WTC11 (cell line): ENCODE measurements at regions not wholly inside any gene's neighbourhood (a gene's known extent, or its start where the extent isn't known, plus 50 kb on each side); places are given as distances from the start of the nearest gene placed in this dataset.

Experiments
- ATAC-seq: fragments of 200-7000 bp; cut with Tn5 transposase; 2 replicates; pipeline ENCODE4 v1.10.0; 2021; ENCODE audit warnings: mild to moderate bottlenecking, moderate library complexity
- CTCF ChIA-PET: fragments of 300-600 bp; sonication (Branson Sonifier 250); formaldehyde crosslinking; loops from one replicate; lab custom pipeline; 2021; ENCODE audit warnings: antibody characterized with exemption; lab: Charles Lee
- POLR2A ChIA-PET: fragments of 350-600 bp; sonication (Branson Sonifier 250); formaldehyde crosslinking; loops from one replicate; lab custom pipeline; 2021; ENCODE audit warnings: antibody characterized with exemption; lab: Charles Lee
- DNase-seq: peaks from one replicate; pipeline ENCODE4 v3.0.0; 2021; ENCODE audit warnings: low spot score
- H3K27ac Mint-ChIP-seq: 2 replicates; pipeline ENCODE4 v1.8.0; 2021; ENCODE audit warnings: mixed read lengths
- H3K27me3 Mint-ChIP-seq: 2 replicates; pipeline ENCODE4 v1.8.0; 2021; ENCODE audit warnings: low read depth, mild to moderate bottlenecking, moderate library complexity, mixed read lengths
- H3K36me3 Mint-ChIP-seq: 2 replicates; pipeline ENCODE4 v1.8.0; 2021; ENCODE audit warnings: mixed read lengths
- H3K4me1 Mint-ChIP-seq: 2 replicates; pipeline ENCODE4 v1.8.0; 2022; ENCODE audit warnings: mixed read lengths
- H3K4me3 Mint-ChIP-seq: 2 replicates; pipeline ENCODE4 v1.8.0; 2021; ENCODE audit warnings: mild to moderate bottlenecking, moderate library complexity, mixed read lengths
- H3K9me3 Mint-ChIP-seq: 2 replicates; pipeline ENCODE4 v1.8.0; 2021; ENCODE audit warnings: mixed read lengths
- ATF6 ChIP-seq: sonication (generic); formaldehyde crosslinking; IDR thresholded peaks from 2 replicates; pipeline ENCODE4 v1.8.1; 2023; ENCODE audit warnings: mild to moderate bottlenecking, missing genetic modification reagents
- CREB1 ChIP-seq: sonication (generic); formaldehyde crosslinking; IDR thresholded peaks from 2 replicates; pipeline ENCODE4 v1.8.0; 2023; ENCODE audit warnings: mild to moderate bottlenecking, missing genetic modification reagents
- EMX1 ChIP-seq: fragments of 250-450 bp; sonication (Bioruptor Pico); IDR thresholded peaks from 2 replicates; pipeline ENCODE4 v1.8.0; 2021; ENCODE audit warnings: mild to moderate bottlenecking
- ERG ChIP-seq: fragments of 250-450 bp; sonication (Bioruptor Pico); IDR thresholded peaks from 2 replicates; pipeline ENCODE4 v1.8.0; 2021; ENCODE audit warnings: mild to moderate bottlenecking
- FOXK1 ChIP-seq: sonication (generic); formaldehyde crosslinking; IDR thresholded peaks from 2 replicates; pipeline ENCODE4 v1.8.0; 2022; ENCODE audit warnings: mild to moderate bottlenecking, moderate library complexity, missing genetic modification reagents
- FOXP1 ChIP-seq: sonication (generic); formaldehyde crosslinking; IDR thresholded peaks from 2 replicates; pipeline ENCODE4 v1.8.0; 2022; ENCODE audit warnings: missing genetic modification reagents, mild to moderate bottlenecking, moderate library complexity, borderline replicate concordance
- KAT7 ChIP-seq: sonication (generic); formaldehyde crosslinking; IDR thresholded peaks from 2 replicates; pipeline ENCODE4 v1.8.1; 2023; ENCODE audit warnings: missing genetic modification reagents, mild to moderate bottlenecking, borderline replicate concordance
- NR3C1 ChIP-seq: sonication (generic); formaldehyde crosslinking; conservative IDR thresholded peaks from 2 replicates; pipeline ENCODE4 v1.8.1; 2023; ENCODE audit warnings: low read depth, mild to moderate bottlenecking, missing genetic modification reagents
- SMAD4 ChIP-seq: sonication (generic); formaldehyde crosslinking; IDR thresholded peaks from 2 replicates; pipeline ENCODE4 v1.8.0; 2022; ENCODE audit warnings: mild to moderate bottlenecking, missing genetic modification reagents
- SOX15 ChIP-seq: fragments of 250-450 bp; sonication (Bioruptor Pico); IDR thresholded peaks from 2 replicates; pipeline ENCODE4 v1.9.0; 2021; ENCODE audit warnings: mild to moderate bottlenecking
- ZBTB21 ChIP-seq: sonication (generic); formaldehyde crosslinking; IDR thresholded peaks from 2 replicates; pipeline ENCODE4 v1.8.1; 2023; ENCODE audit warnings: mild to moderate bottlenecking, missing genetic modification reagents, borderline replicate concordance
- ZNF317 ChIP-seq: sonication (generic); formaldehyde crosslinking; IDR thresholded peaks from 2 replicates; pipeline ENCODE4 v1.8.1; 2023; ENCODE audit warnings: low read depth, mild to moderate bottlenecking, moderate library complexity, missing genetic modification reagents, borderline replicate concordance
- ZNF416 ChIP-seq: fragments of 250-450 bp; sonication (Bioruptor Pico); IDR thresholded peaks from 2 replicates; pipeline ENCODE4 v1.9.0; 2021; ENCODE audit warnings: mild to moderate bottlenecking, inconsistent platforms
- ZNF425 ChIP-seq: fragments of 250-450 bp; sonication (Bioruptor Pico); conservative IDR thresholded peaks from 2 replicates; pipeline ENCODE4 v1.9.0; 2021; ENCODE audit warnings: mild to moderate bottlenecking
- ZNF671 ChIP-seq: fragments of 250-450 bp; sonication (Bioruptor Pico); IDR thresholded peaks from 2 replicates; pipeline ENCODE4 v1.8.0; 2021; ENCODE audit warnings: mild to moderate bottlenecking
- TF ChIP-seq, protein P1 (sequence below): sonication (generic); formaldehyde crosslinking; IDR thresholded peaks from 2 replicates; pipeline ENCODE4 v1.8.1; 2022; ENCODE audit warnings: missing genetic modification reagents, borderline replicate concordance
- TF ChIP-seq, protein P2 (sequence below): sonication (generic); formaldehyde crosslinking; IDR thresholded peaks from 2 replicates; pipeline ENCODE4 v1.8.1; 2023; ENCODE audit warnings: mild to moderate bottlenecking, missing genetic modification reagents, moderate library complexity
- TF ChIP-seq, protein P3 (sequence below): fragments of 250-450 bp; sonication (Bioruptor Pico); IDR thresholded peaks from 2 replicates; pipeline ENCODE4 v1.9.0; 2021; ENCODE audit warnings: mild to moderate bottlenecking
- TF ChIP-seq, protein P4 (sequence below): sonication (generic); formaldehyde crosslinking; conservative IDR thresholded peaks from 2 replicates; pipeline ENCODE4 v1.8.1; 2022; ENCODE audit warnings: mild to moderate bottlenecking, missing genetic modification reagents

DNA sequence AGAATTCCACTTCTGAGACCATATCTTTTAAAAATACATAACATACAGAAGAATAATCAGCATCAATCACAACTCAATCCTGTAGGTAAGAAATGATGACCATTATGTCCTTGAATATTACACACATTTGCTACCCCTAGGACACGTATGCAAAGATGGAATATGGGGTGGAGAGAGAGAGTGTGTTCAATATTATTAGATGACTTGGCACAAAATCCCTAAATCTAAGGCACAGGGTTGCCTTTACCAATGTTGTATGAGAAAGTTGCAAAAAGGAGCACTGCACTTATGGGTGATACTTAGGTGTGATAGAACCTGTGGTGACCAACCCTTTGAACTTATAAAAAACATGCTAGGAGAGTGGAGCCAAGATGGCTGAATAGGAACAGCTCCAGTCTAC, 326.2 kb upstream of the FSHR start (continued):
- TF ChIP-seq ERG (CRISPR knock-in tag): no peak
- no peak for TF ChIP-seq ATF6 (CRISPR knock-in tag)
- no peak for TF ChIP-seq ZBTB21 (CRISPR knock-in tag)
- TF ChIP-seq EMX1: no peak
- TF ChIP-seq ZNF317 (CRISPR knock-in tag): no peak
- no peak for TF ChIP-seq CREB1 (CRISPR knock-in tag)
- TF ChIP-seq ZNF425 (CRISPR knock-in tag): no peak
- no peak for TF ChIP-seq KAT7 (CRISPR knock-in tag)
- TF ChIP-seq NR3C1 (CRISPR knock-in tag): no peak

GRCh38 chr2:49465157-49465831, 311.0 kb upstream of the FSHR start:
- Mint-ChIP-seq H3K4me1 (no peaks in the 10 kb centered on the region), H3K9me3 (peaks cover 8% of the 10 kb centered on the region), H3K27me3 (no peaks in the 10 kb centered on the region), H3K36me3 (no peaks in the 10 kb centered on the region), H3K27ac (no peak overlapping the region), H3K4me3 (no peak overlapping the region)
- ChIA-PET POLR2A (no interaction called here), CTCF (no interaction called here)
- TF ChIP-seq FOXK1 (CRISPR knock-in tag): no peak
- TF ChIP-seq, protein P1, sequence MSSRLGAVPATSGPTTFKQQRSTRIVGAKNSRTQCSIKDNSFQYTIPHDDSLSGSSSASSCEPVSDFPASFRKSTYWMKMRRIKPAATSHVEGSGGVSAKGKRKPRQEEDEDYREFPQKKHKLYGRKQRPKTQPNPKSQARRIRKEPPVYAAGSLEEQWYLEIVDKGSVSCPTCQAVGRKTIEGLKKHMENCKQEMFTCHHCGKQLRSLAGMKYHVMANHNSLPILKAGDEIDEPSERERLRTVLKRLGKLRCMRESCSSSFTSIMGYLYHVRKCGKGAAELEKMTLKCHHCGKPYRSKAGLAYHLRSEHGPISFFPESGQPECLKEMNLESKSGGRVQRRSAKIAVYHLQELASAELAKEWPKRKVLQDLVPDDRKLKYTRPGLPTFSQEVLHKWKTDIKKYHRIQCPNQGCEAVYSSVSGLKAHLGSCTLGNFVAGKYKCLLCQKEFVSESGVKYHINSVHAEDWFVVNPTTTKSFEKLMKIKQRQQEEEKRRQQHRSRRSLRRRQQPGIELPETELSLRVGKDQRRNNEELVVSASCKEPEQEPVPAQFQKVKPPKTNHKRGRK: 0 out of 2 replicates have a peak, but pooled peaks have one; percentile 47
- DNase-seq (no peak), ATAC-seq (no peak)

- no peak overlapping the region; the same call in 1 of the 2 replicates for H3K27ac Mint-ChIP-seq
- no peak for TF ChIP-seq SMAD4 (CRISPR knock-in tag)
- no peak for TF ChIP-seq ZNF416 (CRISPR knock-in tag)
- TF ChIP-seq ZNF317 (CRISPR knock-in tag): no peak
- TF ChIP-seq FOXK1 (CRISPR knock-in tag): no peak
- TF ChIP-seq ZNF671 (CRISPR knock-in tag): no peak
- no peak for TF ChIP-seq SOX15
- TF ChIP-seq, protein P2, sequence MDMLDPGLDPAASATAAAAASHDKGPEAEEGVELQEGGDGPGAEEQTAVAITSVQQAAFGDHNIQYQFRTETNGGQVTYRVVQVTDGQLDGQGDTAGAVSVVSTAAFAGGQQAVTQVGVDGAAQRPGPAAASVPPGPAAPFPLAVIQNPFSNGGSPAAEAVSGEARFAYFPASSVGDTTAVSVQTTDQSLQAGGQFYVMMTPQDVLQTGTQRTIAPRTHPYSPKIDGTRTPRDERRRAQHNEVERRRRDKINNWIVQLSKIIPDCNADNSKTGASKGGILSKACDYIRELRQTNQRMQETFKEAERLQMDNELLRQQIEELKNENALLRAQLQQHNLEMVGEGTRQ (CRISPR knock-in tag): no peak
- no peak for TF ChIP-seq FOXP1 (CRISPR knock-in tag)
- TF ChIP-seq, protein P3, sequence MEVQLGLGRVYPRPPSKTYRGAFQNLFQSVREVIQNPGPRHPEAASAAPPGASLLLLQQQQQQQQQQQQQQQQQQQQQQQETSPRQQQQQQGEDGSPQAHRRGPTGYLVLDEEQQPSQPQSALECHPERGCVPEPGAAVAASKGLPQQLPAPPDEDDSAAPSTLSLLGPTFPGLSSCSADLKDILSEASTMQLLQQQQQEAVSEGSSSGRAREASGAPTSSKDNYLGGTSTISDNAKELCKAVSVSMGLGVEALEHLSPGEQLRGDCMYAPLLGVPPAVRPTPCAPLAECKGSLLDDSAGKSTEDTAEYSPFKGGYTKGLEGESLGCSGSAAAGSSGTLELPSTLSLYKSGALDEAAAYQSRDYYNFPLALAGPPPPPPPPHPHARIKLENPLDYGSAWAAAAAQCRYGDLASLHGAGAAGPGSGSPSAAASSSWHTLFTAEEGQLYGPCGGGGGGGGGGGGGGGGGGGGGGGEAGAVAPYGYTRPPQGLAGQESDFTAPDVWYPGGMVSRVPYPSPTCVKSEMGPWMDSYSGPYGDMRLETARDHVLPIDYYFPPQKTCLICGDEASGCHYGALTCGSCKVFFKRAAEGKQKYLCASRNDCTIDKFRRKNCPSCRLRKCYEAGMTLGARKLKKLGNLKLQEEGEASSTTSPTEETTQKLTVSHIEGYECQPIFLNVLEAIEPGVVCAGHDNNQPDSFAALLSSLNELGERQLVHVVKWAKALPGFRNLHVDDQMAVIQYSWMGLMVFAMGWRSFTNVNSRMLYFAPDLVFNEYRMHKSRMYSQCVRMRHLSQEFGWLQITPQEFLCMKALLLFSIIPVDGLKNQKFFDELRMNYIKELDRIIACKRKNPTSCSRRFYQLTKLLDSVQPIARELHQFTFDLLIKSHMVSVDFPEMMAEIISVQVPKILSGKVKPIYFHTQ (CRISPR knock-in tag): no peak
- TF ChIP-seq, protein P4, sequence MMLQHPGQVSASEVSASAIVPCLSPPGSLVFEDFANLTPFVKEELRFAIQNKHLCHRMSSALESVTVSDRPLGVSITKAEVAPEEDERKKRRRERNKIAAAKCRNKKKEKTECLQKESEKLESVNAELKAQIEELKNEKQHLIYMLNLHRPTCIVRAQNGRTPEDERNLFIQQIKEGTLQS (CRISPR knock-in tag): no peak
- H3K36me3 Mint-ChIP-seq: no peaks in the 10 kb centered on the region
- DNase-seq (no peak), ATAC-seq (no peak)
- 0 out of 2 replicates have a peak, but pooled peaks cover 4% of the 10 kb centered on the region for H3K9me3 Mint-ChIP-seq
- H3K4me3 Mint-ChIP-seq: no peak overlapping the region
- H3K4me1 Mint-ChIP-seq: no peaks in the 10 kb centered on the region
- ChIA-PET CTCF (no interaction called here), POLR2A (interaction anchor here (0.6 to 0.8 kb wide), 2 partner anchors 11 to 542 kb away, joined by 3 to 5 read pairs; no protein-coding TSS in a partner anchor)
- no peaks in the 10 kb centered on the region for H3K27me3 Mint-ChIP-seq
Measured at GRCh38 chr2:49459314-49459993, 305.1 kb upstream of the FSHR start.
